ENCODE measurements at regions not wholly inside any gene's neighbourhood (a gene's known extent, or its start where the extent isn't known, plus 50 kb on each side); places are given as distances from the start of the nearest gene placed in this dataset.

GRCh38 chr4:128525387-128525786 lies 237.8 kb upstream of the PGRMC2 start:
- TF ChIP-seq CTCF (IDR thresholded peaks at IDR 0.05) (no peak), EZH2 (IDR thresholded peaks at IDR 0.05; ENCODE audit: borderline replicate concordance, insufficient read depth, low read depth, low read length, poor library complexity, severe bottlenecking) (no peak)
